BJ (cell line): ENCODE measurements at regions not wholly inside any gene's neighbourhood (a gene's known extent, or its start where the extent isn't known, plus 50 kb on each side); places are given as distances from the start of the nearest gene placed in this dataset.

Experiments used
- CTCF ChIA-PET: fragments of 350-600 bp; formaldehyde crosslinking; extraction: SDS; loops from one replicate; lab custom pipeline; 2021; ENCODE audit warnings: antibody characterized with exemption, inconsistent platforms; lab: Yijun Ruan, JAX
- POLR2A ChIA-PET: fragments of 300-600 bp; sonication (Branson Sonifier 250); formaldehyde crosslinking; extraction: SDS; loops from one replicate; lab custom pipeline; 2021; ENCODE audit warnings: antibody characterized with exemption; lab: Charles Lee
- DNase-seq: peaks from one replicate; pipeline ENCODE4 v3.0.0-alpha.2; 2011; ENCODE audit warnings: low read depth
- H3K27me3 ChIP-seq: 2 replicates; pipeline ENCODE4 v1.6.0; 2011; ENCODE audit warnings: low read length; ENCODE audit not compliant: control insufficient read depth, insufficient read depth
- H3K36me3 ChIP-seq: 2 replicates; pipeline ENCODE4 v1.5.1; 2011; ENCODE audit warnings: low read length; ENCODE audit not compliant: control insufficient read depth, insufficient read depth
- H3K4me3 ChIP-seq: 2 replicates; pipeline ENCODE4 v1.5.1; 2011; ENCODE audit warnings: low read depth, mild to moderate bottlenecking, control low read depth, low read length
- TF ChIP-seq, protein P1 (sequence below): IDR thresholded peaks from 2 replicates; pipeline ENCODE4 v1.5.1; 2011; ENCODE audit warnings: low read depth, mild to moderate bottlenecking, control low read depth, inconsistent platforms, low read length, moderate library complexity; ENCODE audit not compliant: insufficient read depth

DNA sequence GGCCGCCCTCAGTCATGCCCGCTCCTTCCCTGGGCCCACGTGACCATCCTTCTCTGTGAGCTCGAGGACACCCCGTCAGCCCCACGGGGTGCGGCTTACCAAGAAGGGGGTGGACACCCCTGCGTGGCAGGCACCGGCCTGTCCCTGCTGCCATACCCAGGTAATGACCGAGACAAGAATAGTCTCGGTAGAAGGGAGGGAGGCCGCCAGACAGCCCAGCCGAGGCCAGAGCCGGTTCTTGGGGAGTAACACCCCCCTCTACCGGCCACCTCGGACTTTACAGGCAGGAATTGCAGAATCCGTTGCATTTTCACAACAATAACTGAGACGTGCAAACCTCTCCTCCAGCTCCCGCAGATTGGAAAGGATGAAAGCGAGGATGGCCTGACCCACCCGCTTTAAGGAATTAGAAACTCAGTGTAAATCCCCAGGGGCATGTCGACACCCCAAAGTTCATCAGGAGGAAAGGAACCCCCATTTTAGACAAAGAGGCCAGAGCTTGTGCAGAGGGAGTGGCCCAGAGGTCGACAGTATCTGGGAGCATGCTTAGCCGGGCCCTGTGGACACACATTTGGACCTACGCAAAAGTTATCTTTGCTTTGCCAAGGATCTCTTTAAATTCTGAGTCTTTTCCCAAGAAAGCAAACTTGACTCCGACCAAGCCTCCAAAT, 60.1 kb upstream of the GLI2 start:
- Histone ChIP-seq H3K4me3 (no peak overlapping the region), H3K36me3 (no peaks in the 10 kb centered on the region), H3K27me3 (no peaks in the 10 kb centered on the region)
- CTCF ChIA-PET = interaction anchor here (0.6 to 5.3 kb wide), 25 partner anchors 8 to 400 kb away, joined by 3 to 95 read pairs (median 4); partner anchors contain the start of gene INHBB
- no peak for DNase-seq
- TF ChIP-seq, protein P1, sequence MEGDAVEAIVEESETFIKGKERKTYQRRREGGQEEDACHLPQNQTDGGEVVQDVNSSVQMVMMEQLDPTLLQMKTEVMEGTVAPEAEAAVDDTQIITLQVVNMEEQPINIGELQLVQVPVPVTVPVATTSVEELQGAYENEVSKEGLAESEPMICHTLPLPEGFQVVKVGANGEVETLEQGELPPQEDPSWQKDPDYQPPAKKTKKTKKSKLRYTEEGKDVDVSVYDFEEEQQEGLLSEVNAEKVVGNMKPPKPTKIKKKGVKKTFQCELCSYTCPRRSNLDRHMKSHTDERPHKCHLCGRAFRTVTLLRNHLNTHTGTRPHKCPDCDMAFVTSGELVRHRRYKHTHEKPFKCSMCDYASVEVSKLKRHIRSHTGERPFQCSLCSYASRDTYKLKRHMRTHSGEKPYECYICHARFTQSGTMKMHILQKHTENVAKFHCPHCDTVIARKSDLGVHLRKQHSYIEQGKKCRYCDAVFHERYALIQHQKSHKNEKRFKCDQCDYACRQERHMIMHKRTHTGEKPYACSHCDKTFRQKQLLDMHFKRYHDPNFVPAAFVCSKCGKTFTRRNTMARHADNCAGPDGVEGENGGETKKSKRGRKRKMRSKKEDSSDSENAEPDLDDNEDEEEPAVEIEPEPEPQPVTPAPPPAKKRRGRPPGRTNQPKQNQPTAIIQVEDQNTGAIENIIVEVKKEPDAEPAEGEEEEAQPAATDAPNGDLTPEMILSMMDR = peak; percentile 81
- POLR2A ChIA-PET = no interaction called here

DNA sequence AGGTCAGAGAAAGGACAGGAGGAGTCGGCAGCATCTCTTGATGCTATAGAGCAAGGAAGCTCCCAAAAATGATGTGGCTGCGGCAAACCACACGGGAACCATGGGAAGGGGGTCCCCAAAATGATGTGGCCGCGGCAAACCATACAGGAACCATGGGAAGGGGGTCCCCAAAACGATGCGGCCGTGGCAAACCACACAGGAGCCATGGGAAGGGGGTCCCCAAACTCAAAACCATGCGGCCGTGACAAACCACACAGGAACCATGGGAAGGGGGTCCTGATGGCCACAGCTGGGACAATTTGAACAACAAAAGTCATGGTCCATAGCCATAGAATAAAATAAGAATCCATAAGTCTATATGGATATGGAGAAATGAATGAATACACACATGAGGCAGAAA, 58.4 kb upstream of the GLI2 start:
- CTCF ChIA-PET = interaction anchor here (0.7 to 5.3 kb wide), 17 partner anchors 24 to 403 kb away, joined by 3 to 95 read pairs (median 4); partner anchors contain the start of gene INHBB
- H3K36me3 ChIP-seq = no peaks in the 10 kb centered on the region
- no peak for DNase-seq
- no peaks in the 10 kb centered on the region; the same call in 1 of the 2 replicates for H3K27me3 ChIP-seq
- POLR2A ChIA-PET = no interaction called here
- H3K4me3 ChIP-seq = no peak overlapping the region
- TF ChIP-seq, protein P1 = no peak

DNA sequence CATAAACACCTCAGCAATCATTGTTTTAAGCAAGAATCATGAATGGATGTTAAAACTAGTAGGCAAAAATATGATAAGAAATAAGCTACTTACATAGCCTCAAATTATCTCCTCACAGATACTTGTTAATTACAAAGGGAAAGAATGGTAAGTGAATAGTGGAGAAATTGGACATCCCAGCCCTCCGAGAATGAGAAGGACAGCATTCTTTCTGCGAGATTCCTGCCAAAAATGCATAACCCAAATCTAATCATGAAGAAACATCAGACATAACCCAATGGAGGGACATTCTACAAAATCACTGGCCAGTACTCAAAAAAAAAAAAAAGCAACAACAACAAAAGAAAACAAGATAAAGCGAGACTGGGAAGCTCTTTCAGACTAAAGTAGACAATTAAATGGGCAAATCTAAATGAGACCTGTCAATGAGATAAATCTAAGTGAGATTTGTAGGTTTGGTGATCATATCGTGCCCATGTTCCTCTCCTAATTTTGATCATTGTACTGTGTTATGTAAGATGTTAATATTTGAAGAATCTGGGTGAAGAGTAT, 57.9 kb upstream of the GLI2 start:
- ChIA-PET CTCF (interaction anchor here (0.6 to 5.3 kb wide), 19 partner anchors 24 to 402 kb away, joined by 3 to 95 read pairs (median 4); partner anchors contain the start of gene INHBB), POLR2A (interaction anchor here (0.7 to 0.9 kb wide), 3 partner anchors 17 to 330 kb away, joined by 3 to 7 read pairs (median 4); no protein-coding TSS in a partner anchor)
- TF ChIP-seq, protein P1 = no peak
- no peak overlapping the region for H3K4me3 ChIP-seq
- H3K36me3 ChIP-seq = no peaks in the 10 kb centered on the region
- DNase-seq = no peak
- no peaks in the 10 kb centered on the region; the same call in 1 of the 2 replicates for H3K27me3 ChIP-seq

DNA sequence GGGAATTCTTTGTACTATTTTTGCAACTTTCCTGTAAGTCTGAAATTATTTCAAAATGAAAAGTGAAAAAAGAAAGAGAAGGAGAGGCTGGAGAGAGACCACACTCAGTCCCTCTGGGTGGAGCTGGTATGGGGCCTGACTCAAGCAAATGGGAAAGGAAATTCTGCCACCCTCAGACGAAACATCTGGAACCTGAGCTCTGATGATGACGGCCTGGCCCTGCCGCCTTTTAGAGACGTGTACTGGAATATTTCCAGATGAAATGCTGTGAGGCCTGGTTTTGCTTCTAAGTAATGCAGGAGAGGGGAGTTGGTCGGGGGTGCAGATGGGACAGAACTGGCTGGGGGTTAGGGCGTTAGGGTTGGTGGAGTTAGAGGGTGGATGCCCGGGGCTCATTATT, 57.4 kb upstream of the GLI2 start:
- H3K36me3 ChIP-seq = no peaks in the 10 kb centered on the region
- no peaks in the 10 kb centered on the region; the same call in 1 of the 2 replicates for H3K27me3 ChIP-seq
- TF ChIP-seq, protein P1 = no peak
- H3K4me3 ChIP-seq = no peak overlapping the region
- no peak for DNase-seq
- ChIA-PET CTCF (interaction anchor here (0.6 to 5.3 kb wide), 12 partner anchors 88 to 402 kb away, joined by 3 to 95 read pairs (median 4); partner anchors contain the start of gene INHBB), POLR2A (interaction anchor here (0.5 to 0.9 kb wide), 5 partner anchors 17 to 355 kb away, joined by 3 to 7 read pairs (median 3); no protein-coding TSS in a partner anchor)

DNA sequence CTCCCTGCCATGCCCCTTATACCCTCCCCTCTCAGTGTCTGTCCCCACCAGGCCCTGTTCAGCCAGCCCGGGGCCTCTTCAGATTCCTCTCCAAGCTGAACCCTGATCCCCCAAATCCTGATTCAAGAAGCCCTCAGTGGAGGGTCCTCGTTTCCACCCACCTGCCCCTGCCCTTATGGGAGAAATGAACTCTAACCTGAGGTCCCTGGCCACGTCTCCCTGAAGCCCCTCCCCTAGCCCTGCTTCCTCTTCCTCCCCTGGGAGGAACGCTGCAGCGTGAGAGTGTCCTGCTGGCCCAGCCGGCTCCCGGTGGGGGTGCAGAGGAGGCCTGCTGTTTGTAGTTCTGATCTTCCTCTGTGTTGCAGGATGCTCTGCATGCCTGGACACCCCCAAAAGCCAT, 56.7 kb upstream of the GLI2 start:
- POLR2A ChIA-PET = interaction anchor here (0.5 to 0.6 kb wide), 2 partner anchors 347 to 356 kb away, joined by 3 read pairs; no protein-coding TSS in a partner anchor

More for the DNA sequence above, 56.7 kb upstream of the GLI2 start:
- no peak for DNase-seq
- TF ChIP-seq, protein P1 = no peak
- no peak overlapping the region for H3K4me3 ChIP-seq
- CTCF ChIA-PET = interaction anchor here (2.0 to 23.9 kb wide), 6 partner anchors 119 to 402 kb away, joined by 9 to 446 read pairs (median 67); partner anchors contain the start of gene INHBB
- H3K27me3 ChIP-seq = no peaks in the 10 kb centered on the region; the same call in 1 of the 2 replicates
- no peaks in the 10 kb centered on the region for H3K36me3 ChIP-seq
